ENCODE measurements at regions not wholly inside any gene's neighbourhood (a gene's known extent, or its start where the extent isn't known, plus 50 kb on each side); places are given as distances from the start of the nearest gene placed in this dataset.

- TF ChIP-seq, protein P1, sequence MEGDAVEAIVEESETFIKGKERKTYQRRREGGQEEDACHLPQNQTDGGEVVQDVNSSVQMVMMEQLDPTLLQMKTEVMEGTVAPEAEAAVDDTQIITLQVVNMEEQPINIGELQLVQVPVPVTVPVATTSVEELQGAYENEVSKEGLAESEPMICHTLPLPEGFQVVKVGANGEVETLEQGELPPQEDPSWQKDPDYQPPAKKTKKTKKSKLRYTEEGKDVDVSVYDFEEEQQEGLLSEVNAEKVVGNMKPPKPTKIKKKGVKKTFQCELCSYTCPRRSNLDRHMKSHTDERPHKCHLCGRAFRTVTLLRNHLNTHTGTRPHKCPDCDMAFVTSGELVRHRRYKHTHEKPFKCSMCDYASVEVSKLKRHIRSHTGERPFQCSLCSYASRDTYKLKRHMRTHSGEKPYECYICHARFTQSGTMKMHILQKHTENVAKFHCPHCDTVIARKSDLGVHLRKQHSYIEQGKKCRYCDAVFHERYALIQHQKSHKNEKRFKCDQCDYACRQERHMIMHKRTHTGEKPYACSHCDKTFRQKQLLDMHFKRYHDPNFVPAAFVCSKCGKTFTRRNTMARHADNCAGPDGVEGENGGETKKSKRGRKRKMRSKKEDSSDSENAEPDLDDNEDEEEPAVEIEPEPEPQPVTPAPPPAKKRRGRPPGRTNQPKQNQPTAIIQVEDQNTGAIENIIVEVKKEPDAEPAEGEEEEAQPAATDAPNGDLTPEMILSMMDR (IDR thresholded peaks at IDR 0.05), result no peak
- TF ChIP-seq ZFX (IDR thresholded peaks at IDR 0.05; ENCODE audit: borderline replicate concordance), result no peak
Observed at GRCh38 chr1:25137521-25138395, 94.5 kb downstream of the SYF2 start.
